ENCODE measurements at regions not wholly inside any gene's neighbourhood (a gene's known extent, or its start where the extent isn't known, plus 50 kb on each side); places are given as distances from the start of the nearest gene placed in this dataset.

DNA sequence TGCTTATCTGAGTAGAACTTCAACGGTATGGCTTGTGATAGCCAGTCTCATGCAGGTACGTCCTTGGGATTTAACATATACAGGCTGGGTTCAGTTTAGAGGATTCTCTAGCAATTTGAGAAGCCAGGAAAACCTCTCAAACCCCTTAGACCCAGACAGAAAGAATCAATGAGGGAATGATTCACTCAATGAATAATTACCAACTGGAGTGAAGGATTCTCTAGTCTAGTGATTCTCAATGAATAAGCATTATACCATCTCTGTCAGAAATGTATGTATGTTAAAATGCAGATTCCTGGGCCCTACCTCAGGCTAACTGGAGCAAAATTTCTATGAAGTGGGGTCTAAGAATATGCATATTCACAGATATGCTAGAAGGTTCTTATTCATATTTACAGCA is 54.5 kb upstream of the APP start:
- no peak for DNase-seq (ENCODE audit: low read depth in 2 of 3, low spot score in 1 of 3)

DNA sequence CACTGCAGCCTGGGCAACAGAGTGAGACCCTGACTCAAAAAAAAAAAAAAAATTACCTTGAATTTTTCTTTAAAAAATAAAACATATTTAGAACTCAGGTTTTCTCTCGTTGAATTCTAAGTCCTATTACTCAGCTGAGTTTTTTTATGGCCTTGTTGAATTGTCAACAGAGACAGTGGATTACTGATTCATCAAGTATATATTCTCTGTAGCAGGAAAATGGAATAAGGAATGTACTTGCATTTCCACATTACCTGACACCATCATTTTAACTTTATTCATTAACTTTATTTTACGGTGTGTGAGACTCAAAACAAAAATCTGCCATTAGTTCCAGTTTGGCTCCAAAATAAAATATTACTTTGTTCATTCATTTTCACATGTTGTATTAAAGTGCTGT is 53.8 kb upstream of the APP start:
- no peak for DNase-seq (ENCODE audit: low read depth in 2 of 3, low spot score in 1 of 3)

Data from stimulated activated CD4-positive, alpha-beta T cell treated with anti-CD3 and anti-CD28 coated beads, Interleukin-12 subunit alpha, Interleukin-12 subunit beta, amount 100 ng/mL, for 48 hours (primary cell).